Pancreas (tissue), 10 donors: ENCODE measurements at regions not wholly inside any gene's neighbourhood (a gene's known extent, or its start where the extent isn't known, plus 50 kb on each side); places are given as distances from the start of the nearest gene placed in this dataset.
A peak's percentile ranks its signal among the peaks of the same experiment; 100 is the strongest.

Source experiments
- ATAC-seq, 4 donors: fragments of 200-7000 bp; cut with Tn5 transposase; one replicate each; pipeline versions ENCODE4 v1.8.0 to v1.9.1; 2020; ENCODE audit warnings: mild to moderate bottlenecking in 4 of 4, moderate library complexity in 4 of 4
- DNase-seq, 6 donors: peaks; one replicate each; pipeline ENCODE4 v3.0.0-alpha.2; 2020
- FAIRE-seq: peaks from 2 replicates; lab custom pipeline; 2012; peaks lifted over from hg19 to GRCh38; lab: Jason Lieb, UNC
- H3K27ac ChIP-seq, 4 donors: fragments of 200-600 bp; sonication (generic); 1 replicate in 3 of 4; 2 replicates in 1 of 4; pipeline versions ENCODE4 v1.5.0 to v1.8.0; 2020
- H3K27me3 ChIP-seq, 4 donors: fragments of 200-600 bp; one replicate each; pipeline ENCODE4 v1.8.0; 2021
- H3K36me3 ChIP-seq, 3 donors: fragments of 200-600 bp; sonication (generic) in 1 of 3; one replicate each; pipeline versions ENCODE4 v1.5.0 to v1.8.0; 2020 to 2021
- H3K4me1 ChIP-seq, 3 donors: fragments of 200-600 bp; one replicate each; pipeline ENCODE4 v1.8.0; 2021
- H3K4me3 ChIP-seq, 4 donors: fragments of 200-600 bp; sonication (generic) in 2 of 4; one replicate each; pipeline versions ENCODE4 v1.5.0 to v1.8.0; 2020 to 2021
- H3K9me3 ChIP-seq, 4 donors: fragments of 200-600 bp; one replicate each; pipeline ENCODE4 v1.8.0; 2021
- WGBS, 2 donors: extraction: QIAGEN DNeasy Blood & Tissue Kit; methylation state at CpG; one replicate each; pipeline ENCODE4 v1.1.7; 2013; 5-methylcytosine and 5-hydroxymethylcytosine counted together
- intact Hi-C, 3 donors: fragments of 100-400 bp; cut with DNase I; formaldehyde crosslinking; loops; one replicate each; pipeline versions ENCODE4 v1.11.1 to v1.14.2; 2022
- TF ChIP-seq, protein P1 (sequence below), 4 donors: fragments of 200-600 bp; sonication (generic) in 3 of 4; IDR thresholded peaks; one replicate each; pipeline versions ENCODE4 v1.5.0 to v1.8.0; 2021; ENCODE audit warnings: antibody characterized with exemption in 4 of 4
- donor health status: healthy with polysubstance abuse.
- donor health status: DM: no; HTN: no; CAD: no; lungs with moderate emphysema.
- donor health status: DM: no; HTN: no; CAD: no.
- donor health status: control.
- donor health status: control.
- donor health status: Bipolar disorder and iron deficiency.
- donor health status: DM: yes; HTN: yes; CAD: no.
- donor health status: DM: no; HTN: no; CAD: no.
- donor health status: DM: no; HTN: no; CAD: no.
- donor health status: DM: yes; HTN: yes; CAD: no.

DNA sequence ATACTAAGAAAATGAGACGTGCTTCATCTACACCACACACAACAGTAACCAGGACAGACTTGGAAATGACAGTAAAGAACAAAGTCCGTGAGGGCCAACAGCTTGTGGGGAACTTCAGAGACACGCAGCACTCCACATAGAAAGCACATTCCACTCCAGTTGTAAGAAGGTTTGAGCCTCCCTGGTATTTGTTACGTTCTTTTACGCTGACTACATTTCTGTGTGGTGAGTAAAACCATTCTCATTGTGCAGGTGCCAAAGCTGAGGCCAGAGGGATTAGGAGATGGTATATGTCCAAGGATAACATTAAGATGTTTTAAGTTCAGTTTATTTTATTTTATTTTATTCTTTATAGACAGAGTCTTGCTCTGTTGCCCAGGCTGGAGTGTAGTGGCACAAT, 1189.9 kb downstream of the UQCRFS1 start:
- intact Hi-C loops, result no loop called here
- H3K9me3 ChIP-seq, result no peaks in the 10 kb centered on the region
- no peaks in the 10 kb centered on the region for H3K36me3 ChIP-seq
- DNase-seq (no peak), FAIRE-seq (no peak), ATAC-seq (no peak)
- H3K4me1 ChIP-seq, result no peaks in the 10 kb centered on the region
- H3K27me3 ChIP-seq, result no peaks in the 10 kb centered on the region
- H3K27ac ChIP-seq, result no peak overlapping the region
- TF ChIP-seq, protein P1, sequence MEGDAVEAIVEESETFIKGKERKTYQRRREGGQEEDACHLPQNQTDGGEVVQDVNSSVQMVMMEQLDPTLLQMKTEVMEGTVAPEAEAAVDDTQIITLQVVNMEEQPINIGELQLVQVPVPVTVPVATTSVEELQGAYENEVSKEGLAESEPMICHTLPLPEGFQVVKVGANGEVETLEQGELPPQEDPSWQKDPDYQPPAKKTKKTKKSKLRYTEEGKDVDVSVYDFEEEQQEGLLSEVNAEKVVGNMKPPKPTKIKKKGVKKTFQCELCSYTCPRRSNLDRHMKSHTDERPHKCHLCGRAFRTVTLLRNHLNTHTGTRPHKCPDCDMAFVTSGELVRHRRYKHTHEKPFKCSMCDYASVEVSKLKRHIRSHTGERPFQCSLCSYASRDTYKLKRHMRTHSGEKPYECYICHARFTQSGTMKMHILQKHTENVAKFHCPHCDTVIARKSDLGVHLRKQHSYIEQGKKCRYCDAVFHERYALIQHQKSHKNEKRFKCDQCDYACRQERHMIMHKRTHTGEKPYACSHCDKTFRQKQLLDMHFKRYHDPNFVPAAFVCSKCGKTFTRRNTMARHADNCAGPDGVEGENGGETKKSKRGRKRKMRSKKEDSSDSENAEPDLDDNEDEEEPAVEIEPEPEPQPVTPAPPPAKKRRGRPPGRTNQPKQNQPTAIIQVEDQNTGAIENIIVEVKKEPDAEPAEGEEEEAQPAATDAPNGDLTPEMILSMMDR (IDR thresholded peaks at IDR 0.05), result no peak
- WGBS, 2 donors, result 79 to 88% methylated on average over 5 of the region's 5 CpGs
- no peak overlapping the region for H3K4me3 ChIP-seq

DNA sequence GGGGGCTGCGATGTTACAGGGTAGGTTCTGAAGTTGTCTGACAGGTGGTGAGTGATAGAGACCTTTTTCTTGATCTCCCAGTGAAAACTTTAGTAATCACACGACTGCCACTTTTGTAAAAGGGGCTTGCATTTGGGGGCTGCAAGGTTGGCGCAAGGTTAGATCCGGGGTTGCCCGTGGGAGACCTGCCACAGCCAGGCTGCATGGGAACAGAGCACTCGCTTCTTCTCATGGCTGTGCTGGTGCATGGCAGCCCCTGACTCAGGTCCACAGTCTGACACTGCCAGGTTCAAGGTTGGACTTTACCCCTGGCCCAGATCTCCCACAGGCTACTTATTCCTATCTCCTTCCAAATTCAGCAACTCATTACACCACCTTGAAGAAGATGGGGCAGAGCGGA, 1190.4 kb downstream of the UQCRFS1 start:
- intact Hi-C loops, result no loop called here

DNA sequence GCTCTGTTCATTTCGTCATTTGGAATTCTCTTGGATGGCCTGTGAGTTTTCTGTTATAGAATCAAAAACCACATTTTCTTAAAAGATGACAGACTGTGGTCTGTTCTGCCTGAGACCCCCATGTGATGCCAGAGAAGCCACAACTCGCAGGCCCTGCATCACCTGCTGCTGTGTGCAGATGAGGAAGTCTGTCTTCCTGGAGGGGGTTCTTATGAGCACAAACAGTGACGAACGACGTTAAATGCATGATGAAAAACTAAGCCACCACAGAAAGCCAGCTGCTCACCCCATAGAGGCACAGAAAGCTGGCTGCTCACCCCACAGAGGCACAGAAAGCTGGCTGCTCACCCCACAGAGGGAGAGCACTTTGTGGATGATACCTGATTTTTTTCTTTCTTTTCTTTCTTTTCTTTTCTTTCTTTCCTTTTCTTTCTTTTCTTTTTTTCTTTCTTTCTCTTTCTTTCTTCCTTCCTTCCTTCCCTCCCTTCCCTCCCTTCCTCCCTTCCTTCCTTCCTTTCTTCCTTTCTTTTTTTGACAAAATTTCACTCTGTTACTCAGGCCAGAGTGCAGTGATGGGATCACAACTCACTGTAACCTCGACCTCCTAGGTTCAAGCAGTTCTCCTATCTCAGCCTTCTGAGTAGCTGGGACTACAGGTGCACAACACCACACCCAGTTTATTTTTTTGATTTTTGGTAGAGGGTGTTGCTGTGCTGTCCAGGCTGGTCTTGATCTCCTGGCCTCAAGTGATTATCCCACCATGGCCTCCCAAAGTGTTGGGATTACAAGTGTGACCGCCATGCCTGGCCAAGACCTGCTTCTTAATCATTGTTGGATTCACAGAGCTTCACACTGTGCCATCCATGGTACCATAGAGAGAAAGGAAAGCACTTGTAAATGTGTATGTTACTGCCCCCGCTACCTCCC, 1191.4 kb downstream of the UQCRFS1 start:
- no peaks in the 10 kb centered on the region for H3K27me3 ChIP-seq

More for the DNA sequence above, 1190.4 kb downstream of the UQCRFS1 start:
- Histone ChIP-seq H3K9me3 (no peaks in the 10 kb centered on the region), H3K4me3 (no peak overlapping the region), H3K36me3 (no peaks in the 10 kb centered on the region), H3K4me1 (no peaks in the 10 kb centered on the region), H3K27ac (no peak overlapping the region), H3K27me3 (no peaks in the 10 kb centered on the region)
- DNase-seq, result no peak
- WGBS, 2 donors, result 79 to 84% methylated on average over 7 of the region's 7 CpGs
- no peak for ATAC-seq
- TF ChIP-seq, protein P1 (IDR thresholded peaks at IDR 0.05), result no peak
- FAIRE-seq, result no peak

DNA sequence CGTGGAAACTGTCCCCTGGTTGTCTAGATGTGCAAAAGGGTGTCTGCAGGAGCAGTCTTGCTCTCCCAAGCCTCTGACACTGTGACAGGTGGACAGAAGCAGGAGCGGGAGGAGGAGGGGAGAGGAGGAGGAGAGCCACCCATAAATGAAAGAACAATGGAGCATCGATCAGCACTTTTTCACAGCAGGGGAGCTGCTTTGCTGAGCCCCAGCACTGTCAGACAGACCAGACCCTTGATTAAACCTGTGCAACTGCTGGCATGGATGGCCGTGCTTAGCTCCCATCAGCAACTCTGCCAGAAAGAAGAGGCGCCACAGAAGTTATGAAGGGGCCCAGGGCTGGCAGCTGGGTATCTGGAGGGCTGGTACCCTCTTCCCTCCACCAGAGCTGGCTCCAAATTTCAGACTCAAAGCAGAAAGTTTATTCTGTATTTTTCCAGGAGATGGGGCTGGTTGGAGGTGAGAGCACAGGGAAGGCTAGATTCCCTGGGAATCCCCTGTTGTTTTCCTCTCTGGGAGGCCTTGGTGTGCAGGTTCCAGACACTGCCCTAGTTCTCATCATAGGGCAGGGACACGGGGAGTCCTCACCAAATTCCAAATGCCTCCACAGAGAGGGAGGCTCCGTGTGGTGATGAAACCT, 1192.2 kb downstream of the UQCRFS1 start:
- TF ChIP-seq, protein P1 (IDR thresholded peaks at IDR 0.05), result no peak
- H3K27ac ChIP-seq, result no peak overlapping the region
- FAIRE-seq (no peak), DNase-seq (no peak), ATAC-seq (peak in 1 of 4 donors; percentile 26)
- no peaks in the 10 kb centered on the region for H3K36me3 ChIP-seq
- H3K27me3 ChIP-seq, result no peaks in the 10 kb centered on the region
- no peak overlapping the region for H3K4me3 ChIP-seq
- no peaks in the 10 kb centered on the region for H3K9me3 ChIP-seq
- H3K4me1 ChIP-seq, result no peaks in the 10 kb centered on the region
- intact Hi-C loops, result no loop called here
- WGBS, 2 donors, result 41 to 48% methylated on average over 7 of the region's 7 CpGs

More for the DNA sequence above, 1191.4 kb downstream of the UQCRFS1 start:
- no peaks in the 10 kb centered on the region for H3K36me3 ChIP-seq
- no peak for DNase-seq
- intact Hi-C loops, result no loop called here
- H3K27ac ChIP-seq, result no peak overlapping the region
- FAIRE-seq, result no peak
- WGBS, 2 donors, result 65 to 74% methylated on average over 8 of the region's 8 CpGs
- no peak overlapping the region for H3K4me3 ChIP-seq
- ATAC-seq, result no peak
- no peaks in the 10 kb centered on the region for H3K4me1 ChIP-seq
- no peaks in the 10 kb centered on the region for H3K9me3 ChIP-seq
- TF ChIP-seq, protein P1 (IDR thresholded peaks at IDR 0.05), result no peak
